ENCODE measurements at regions not wholly inside any gene's neighbourhood (a gene's known extent, or its start where the extent isn't known, plus 50 kb on each side); places are given as distances from the start of the nearest gene placed in this dataset.
A peak's percentile ranks its signal among the peaks of the same experiment; 100 is the strongest.

DNA sequence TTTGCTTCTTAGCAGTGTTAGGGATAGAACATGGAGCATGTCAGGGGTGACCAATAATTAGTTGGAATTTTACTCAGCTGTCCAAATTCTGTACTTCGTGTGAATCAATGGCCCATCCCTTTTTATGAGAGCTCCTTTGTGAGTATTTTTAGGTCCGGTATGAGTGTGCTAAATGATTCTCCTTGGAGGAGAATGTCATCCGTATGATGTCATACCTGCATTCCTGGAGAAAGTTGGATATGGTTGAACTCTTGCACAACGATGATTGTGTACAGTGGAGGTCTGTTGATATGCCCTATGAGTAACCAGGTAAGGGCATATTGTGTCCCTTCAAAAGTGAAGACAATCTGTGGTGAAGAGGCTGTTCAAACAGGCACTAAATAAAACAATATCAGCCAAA is 400.8 kb downstream of the GXYLT1 start:
- DNase-seq: no peak

DNA sequence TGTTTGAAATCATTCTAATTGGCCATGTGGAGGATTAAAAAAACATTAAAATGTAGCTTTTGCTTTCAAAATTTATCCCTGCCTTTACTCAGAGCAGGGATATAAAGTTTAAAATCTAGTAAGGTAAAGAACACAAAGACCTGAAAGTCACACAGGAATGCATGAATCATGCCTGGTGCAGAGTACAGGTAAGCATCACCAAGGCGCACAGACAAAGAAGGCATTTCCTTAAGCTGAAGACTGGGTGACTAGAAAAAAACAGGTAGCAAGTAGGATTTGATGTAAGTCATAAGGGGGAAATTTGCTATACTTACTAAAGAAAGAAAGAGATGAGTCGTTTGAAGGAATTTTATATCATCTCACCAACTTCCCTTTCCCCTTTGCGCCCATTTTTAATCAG is 405.6 kb downstream of the GXYLT1 start:
- DNase-seq: no peak

DNA sequence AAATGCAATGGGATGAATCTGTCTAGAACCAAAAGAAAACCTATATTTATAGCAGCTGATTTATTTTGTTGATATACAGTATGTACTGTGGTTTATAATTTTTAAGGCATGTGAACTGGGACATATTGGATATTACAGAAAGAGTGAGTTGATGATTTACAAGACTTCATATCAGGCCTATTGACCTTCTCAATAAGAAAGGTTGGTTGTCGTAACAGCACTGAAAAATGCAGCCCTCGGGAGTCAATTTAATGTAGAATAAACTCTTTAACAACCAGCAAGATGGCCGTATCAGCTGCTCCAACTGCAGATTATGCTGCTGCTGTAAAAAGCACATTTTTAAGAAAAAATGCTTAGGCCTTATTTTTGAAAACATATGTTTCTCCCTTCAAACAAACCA is 407.3 kb downstream of the GXYLT1 start:
- no peak for DNase-seq

- DNase-seq: no peak
Observed at GRCh38 chr12:41736436-41736835, 408.2 kb downstream of the GXYLT1 start.

- no peak for DNase-seq
Observed at GRCh38 chr12:41731691-41732090, 413.0 kb downstream of the GXYLT1 start.

GRCh38 chr12:41731061-41731460 is 413.6 kb downstream of the GXYLT1 start:
- DNase-seq: no peak

DNA sequence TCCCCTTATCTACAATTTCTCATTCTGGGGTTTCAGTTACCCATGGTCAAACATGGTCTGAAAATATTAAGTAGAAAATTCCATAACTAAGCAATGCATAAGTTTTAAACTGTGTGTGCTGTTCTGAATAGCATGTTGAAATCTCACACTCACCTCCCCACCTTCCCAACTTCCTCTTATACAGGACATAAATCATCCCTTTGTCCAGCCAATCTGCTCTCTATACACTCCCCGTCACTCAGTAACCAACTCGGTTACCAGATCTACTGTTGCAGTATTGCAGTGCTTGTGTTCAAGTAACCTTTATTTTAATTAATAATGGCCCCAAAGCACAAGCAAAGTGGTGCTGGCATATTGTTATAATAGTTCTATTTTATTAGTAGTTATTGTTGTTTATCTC is 420.5 kb downstream of the GXYLT1 start:
- peak in 1 of 3 experiments; percentile 50 for DNase-seq

- DNase-seq: no peak
Observed at GRCh38 chr12:41719214-41719613, 425.5 kb downstream of the GXYLT1 start.

DNA sequence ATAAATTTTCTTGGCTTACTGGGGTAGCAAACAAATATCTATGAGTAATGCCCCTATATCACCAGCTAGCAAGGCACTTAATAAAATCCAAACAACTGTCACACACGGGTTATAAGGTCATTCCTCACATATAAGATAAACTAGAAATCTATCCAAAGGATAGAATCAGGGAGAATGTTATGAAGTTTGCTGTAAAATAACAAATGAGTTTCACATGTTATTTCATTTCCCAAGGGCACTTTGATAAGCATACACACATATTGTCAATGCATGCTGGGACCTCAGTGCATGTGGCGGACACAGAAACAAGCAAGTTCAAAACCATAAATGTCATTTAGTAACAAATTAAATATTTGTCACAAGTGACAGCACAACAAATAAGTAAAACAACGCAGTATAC is 429.4 kb downstream of the GXYLT1 start:
- no peak for DNase-seq

- DNase-seq: no peak
Observed at GRCh38 chr12:41709463-41710285, 435.0 kb downstream of the GXYLT1 start.

DNA sequence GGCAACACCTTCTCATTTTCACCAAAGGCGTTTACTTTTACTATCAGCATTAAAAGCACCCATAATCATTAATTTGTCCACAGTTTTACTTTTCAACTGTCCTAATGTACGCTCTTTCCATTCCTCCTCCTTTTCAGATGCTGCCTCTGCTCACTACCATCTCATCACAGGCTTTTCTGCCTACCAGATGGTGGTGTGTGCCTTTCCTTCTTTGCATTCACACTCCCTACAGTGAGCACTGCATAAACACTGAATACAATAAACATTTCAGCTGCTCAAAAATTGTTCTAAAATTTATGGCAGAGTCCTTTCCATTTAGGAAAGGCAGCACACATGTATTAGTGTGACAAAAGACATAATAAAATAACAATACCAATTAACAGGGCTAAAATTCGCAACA is 435.7 kb downstream of the GXYLT1 start:
- no peak for DNase-seq

DNA sequence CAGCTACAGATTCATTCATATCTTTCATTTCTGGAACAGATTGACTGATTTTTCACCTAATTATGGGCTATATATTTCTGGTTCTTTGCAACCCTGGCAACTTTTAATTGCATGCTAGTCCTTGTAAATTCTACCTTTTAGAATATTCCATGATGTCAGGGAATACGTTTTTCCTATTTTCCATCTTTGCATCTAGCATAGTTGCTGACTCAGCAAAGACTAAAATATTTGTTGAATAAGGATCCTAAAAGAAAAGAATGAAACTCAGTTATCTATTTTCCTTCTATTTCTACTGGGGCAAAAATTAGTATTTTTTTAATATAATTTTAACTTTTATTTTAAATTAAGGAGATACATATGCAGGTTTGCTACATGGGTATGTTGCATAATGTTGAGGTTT is 438.3 kb downstream of the GXYLT1 start:
- no peak for DNase-seq

DNA sequence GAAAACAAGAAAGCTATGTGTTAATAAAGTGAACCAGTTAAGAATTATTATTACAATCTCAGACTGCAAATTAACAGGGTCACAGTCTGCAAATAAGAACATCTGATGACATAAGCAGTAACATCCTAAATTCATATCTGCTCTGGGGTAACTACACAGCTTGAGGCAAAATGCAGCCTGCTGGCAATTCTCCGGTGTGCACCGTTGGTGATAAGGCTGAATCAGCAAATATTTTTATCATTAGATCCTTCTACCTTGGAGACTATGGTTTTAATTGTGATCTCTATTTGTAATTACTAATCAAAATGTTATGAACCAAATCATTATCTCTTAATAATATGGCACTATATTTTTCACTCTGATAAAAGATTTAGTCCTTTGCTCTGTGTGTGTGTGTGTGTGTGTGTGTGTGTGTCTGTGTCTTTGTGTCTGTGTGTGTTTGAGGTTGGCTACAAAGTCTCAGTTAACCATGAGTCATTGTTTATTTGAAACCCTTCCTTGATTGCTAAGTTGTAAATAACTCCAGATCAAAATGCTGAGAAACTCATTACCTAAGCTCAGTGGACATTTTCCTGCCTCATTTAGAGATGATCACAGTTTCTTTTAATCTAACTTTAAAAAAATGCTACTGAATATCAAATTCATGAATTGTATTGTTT is 442.6 kb downstream of the GXYLT1 start:
- peak in 1 of 3 experiments; percentile 53 for DNase-seq

- DNase-seq: no peak
Observed at GRCh38 chr12:41700940-41701339, 443.7 kb downstream of the GXYLT1 start.

DNA sequence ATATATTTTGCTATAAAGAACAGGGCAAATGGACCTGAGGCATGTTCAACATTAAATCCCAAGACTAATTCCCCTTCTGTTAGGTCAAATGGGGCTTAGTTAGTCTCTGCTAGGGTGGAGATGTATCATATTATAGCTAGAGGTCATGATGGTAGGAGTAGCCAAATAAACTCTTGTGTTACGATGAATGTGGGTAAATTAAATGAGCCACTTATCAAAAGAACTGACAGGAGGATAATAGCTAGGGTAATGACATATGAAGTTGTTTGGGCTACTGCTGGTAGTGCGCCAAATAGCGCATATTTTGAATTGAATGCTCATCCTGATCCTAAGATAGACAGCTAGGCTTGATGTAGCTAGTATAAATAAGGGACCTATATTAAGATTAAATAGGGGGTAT is 445.0 kb downstream of the GXYLT1 start:
- DNase-seq: peak in 2 of 3 experiments; percentile 47 to 91

DNA sequence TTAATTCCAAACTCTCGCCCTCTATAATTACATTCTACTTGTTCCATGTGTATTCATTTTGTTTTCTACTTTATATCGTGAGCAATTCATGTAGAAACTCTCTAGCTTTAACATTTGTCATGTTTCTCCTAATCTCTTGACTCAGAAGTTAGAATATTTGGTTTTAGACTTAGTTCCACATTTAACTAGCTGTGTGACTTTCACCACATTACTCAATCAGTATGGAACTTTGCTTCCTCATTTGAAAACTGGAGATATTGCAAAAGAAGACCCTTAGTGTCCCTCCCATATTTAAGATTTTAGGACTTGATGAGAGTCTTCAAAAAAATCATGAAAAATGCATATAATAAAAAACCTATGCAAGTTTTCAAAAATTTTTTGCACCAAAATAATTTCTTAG is 447.5 kb downstream of the GXYLT1 start:
- no peak for DNase-seq

DNA sequence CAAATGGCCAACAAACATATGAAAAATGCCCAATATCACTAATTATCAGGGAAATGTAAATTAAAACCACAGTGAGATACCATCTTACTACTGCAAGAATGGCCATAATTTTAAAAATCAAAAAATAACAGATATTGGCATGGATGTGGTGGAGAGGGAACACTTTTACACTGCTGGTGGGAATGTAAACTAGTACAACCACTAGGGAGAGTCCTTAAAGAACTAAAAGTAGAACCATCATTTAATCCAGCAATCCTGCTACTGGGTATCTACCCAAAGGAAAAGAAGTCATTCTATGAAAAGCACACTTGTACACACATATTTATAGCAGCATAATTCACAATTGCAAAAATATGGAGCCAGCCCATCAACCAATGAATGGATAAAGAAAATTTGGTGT is 459.7 kb downstream of the GXYLT1 start:
- peak in 2 of 3 experiments; percentile 51 to 67 for DNase-seq

- peak; percentile 11 to 77 (median 66) for DNase-seq
Observed at GRCh38 chr12:41683513-41684240, 461.0 kb downstream of the GXYLT1 start.

DNA sequence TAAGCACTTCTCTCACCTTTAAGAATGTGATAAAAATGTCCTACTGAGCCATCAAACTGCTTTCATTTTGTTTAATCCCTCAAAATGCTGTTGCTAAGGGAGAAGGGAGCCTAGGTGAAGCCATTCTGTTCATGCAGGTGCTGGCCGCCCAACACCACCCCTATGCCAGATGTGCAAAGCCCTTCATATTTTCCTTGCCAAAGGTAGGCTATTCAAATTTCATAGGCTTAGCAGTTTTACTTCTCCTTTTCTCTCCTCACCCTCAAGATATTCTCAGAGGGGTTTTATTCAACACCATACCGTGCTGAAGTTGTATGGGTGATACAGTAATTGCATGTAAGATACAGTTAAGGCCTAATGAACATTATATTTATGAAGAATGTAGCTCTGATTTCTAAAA is 461.7 kb downstream of the GXYLT1 start:
- no peak for DNase-seq

DNA sequence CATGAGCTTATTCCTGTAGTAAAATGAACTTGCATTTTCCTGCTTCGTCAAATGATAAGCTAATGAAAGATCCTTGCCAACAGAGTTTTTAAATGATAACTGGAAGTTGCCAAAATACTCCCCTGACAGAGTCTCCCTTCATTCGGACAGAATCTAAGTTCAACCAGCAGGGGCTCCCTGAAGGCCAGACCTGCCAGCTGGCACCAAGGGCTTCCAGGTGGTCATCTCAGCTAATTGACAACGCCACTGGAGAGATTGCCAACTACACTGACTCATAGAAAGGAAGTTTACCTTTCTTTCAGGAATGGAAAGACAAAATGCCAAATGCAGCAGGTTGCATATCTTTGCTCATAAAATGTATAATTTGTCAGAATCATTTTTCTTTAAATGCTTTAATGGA is 462.8 kb downstream of the GXYLT1 start:
- peak in 2 of 3 experiments; percentile 4 to 62 for DNase-seq

DNA sequence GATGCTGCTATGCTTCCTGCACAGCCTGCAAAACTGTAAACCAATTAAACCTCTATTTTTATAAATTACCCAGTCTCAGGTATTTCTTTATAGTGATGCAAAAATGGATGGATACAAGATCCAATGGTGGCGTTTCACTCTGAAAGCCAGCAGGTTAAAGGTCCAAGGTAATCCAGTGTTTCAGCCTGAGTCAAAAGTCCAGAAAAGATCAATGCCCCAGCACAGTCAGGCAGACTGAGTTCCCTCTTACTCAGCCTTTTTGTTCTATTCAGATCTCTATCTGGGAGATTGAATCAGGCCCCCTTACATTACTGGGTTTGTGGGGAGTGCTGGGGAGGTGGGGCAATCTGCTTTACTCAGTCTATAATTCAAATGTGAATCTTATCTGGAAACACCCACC is 464.5 kb downstream of the GXYLT1 start:
- DNase-seq: no peak

DNA sequence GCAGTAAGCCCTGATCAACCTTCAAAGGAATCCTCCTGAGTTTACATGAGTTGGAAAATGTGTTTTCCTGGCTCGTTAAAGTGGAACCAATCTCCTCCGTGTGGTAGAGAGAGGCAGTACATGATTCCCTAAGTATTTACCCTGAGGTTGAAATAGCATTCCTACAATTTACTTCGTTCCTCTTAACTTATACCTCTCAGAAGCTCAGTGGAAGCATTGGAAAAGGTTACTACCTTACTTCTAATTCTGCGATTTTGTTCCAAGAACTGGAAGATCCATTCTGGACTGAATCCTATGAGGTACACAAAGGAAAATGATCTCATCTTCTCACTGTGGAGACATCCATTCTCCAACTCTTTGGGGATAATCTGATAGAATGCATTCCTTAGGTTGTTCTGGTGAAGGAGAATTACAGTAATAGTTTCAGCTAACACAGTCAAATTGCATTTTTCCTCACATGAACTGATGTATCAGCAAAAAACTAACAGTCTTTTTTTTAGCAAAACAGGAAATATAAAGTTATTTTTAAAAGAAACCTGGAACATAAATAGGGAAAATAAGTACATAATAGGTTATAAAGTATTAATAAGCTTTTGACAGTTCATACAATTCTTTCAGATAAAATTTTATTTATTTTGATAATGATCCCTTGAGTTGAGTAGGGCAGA is 475.6 kb downstream of the PDZRN4 start:
- peak in 2 of 3 experiments; percentile 37 to 66 for DNase-seq

GRCh38 chr12:41661141-41661765 is 473.1 kb downstream of the PDZRN4 start:
- DNase-seq: peak in 1 of 3 experiments; percentile 15

Measured in NCI-H1417 (cell line).